GM23248 (cell line): ENCODE measurements at regions not wholly inside any gene's neighbourhood (a gene's known extent, or its start where the extent isn't known, plus 50 kb on each side); places are given as distances from the start of the nearest gene placed in this dataset.

Source experiments
- EZH2 ChIP-seq: fragments of 200-600 bp; sonication (generic); IDR thresholded peaks from 2 replicates; pipeline ENCODE4 v1.6.1; 2018; ENCODE audit warnings: antibody characterized with exemption, mild to moderate bottlenecking; ENCODE audit not compliant: insufficient read depth, poor library complexity, severe bottlenecking
- EZH2phosphoT487 ChIP-seq: fragments of 200-600 bp; sonication (generic); IDR thresholded peaks from 2 replicates; pipeline ENCODE4 v1.6.1; 2018; ENCODE audit warnings: antibody characterized with exemption, moderate library complexity, mild to moderate bottlenecking, low read depth; ENCODE audit not compliant: insufficient read depth

GRCh38 chr16:80147026-80147655 lies 393.7 kb upstream of the DYNLRB2 start:
- peak; percentile 76; the same call in 1 of the 2 replicates for TF ChIP-seq EZH2phosphoT487
- no peak for TF ChIP-seq EZH2
